HFFc6 (cell line): ENCODE measurements at regions not wholly inside any gene's neighbourhood (a gene's known extent, or its start where the extent isn't known, plus 50 kb on each side); places are given as distances from the start of the nearest gene placed in this dataset.

Experiments
- DNase-seq: peaks from one replicate; pipeline ENCODE4 v3.0.0-alpha.2; 2018
- H3K27ac Mint-ChIP-seq: 2 replicates; pipeline ENCODE4 v1.8.0; 2020; ENCODE audit warnings: mild to moderate bottlenecking, mixed read lengths
- H3K27me3 Mint-ChIP-seq: 2 replicates; pipeline ENCODE4 v1.8.0; 2021; ENCODE audit warnings: mild to moderate bottlenecking, moderate library complexity, mixed read lengths; ENCODE audit not compliant: insufficient read depth
- H3K36me3 Mint-ChIP-seq: 2 replicates; pipeline ENCODE4 v1.8.0; 2021; ENCODE audit warnings: low read depth, mixed read lengths
- H3K4me1 Mint-ChIP-seq: 2 replicates; pipeline ENCODE4 v1.8.0; 2020; ENCODE audit warnings: low read depth, mixed read lengths
- H3K4me3 Mint-ChIP-seq: 2 replicates; pipeline ENCODE4 v1.8.0; 2020; ENCODE audit warnings: mild to moderate bottlenecking, moderate library complexity, mixed read lengths
- H3K9me3 Mint-ChIP-seq: 2 replicates; pipeline ENCODE4 v1.8.0; 2020; ENCODE audit warnings: mild to moderate bottlenecking, mixed read lengths
- CTCF ChIP-seq: fragments of 200-600 bp; sonication (generic); IDR thresholded peaks from 2 replicates; pipeline ENCODE4 v1.5.0; 2021; ENCODE audit warnings: antibody characterized with exemption, mild to moderate bottlenecking

DNA sequence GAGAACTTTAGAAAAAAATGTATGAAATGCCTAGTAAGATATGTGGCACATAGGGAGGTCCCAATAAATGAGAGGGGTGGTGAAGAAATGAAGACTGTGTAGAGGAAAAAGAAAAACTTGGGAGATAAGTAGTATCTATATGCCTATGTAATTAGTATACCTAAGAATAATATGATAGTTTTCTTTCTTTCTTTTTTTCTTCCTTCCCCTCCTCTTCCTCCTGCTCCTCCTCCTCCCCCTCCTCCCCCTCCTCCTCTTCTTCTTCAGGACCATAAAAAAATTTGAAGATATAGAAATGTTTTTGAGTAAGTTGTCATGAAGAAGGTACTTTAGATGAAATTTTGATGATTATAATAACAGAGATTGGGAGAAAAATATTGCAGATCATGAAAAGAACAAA lies 857.4 kb downstream of the MAT2B start:
- no peak for TF ChIP-seq CTCF
- Mint-ChIP-seq H3K4me3 (no peak overlapping the region), H3K4me1 (no peaks in the 10 kb centered on the region), H3K27me3 (no peaks in the 10 kb centered on the region), H3K9me3 (peaks cover 27% of the 10 kb centered on the region), H3K36me3 (no peaks in the 10 kb centered on the region), H3K27ac (no peak overlapping the region)
- DNase-seq = no peak

DNA sequence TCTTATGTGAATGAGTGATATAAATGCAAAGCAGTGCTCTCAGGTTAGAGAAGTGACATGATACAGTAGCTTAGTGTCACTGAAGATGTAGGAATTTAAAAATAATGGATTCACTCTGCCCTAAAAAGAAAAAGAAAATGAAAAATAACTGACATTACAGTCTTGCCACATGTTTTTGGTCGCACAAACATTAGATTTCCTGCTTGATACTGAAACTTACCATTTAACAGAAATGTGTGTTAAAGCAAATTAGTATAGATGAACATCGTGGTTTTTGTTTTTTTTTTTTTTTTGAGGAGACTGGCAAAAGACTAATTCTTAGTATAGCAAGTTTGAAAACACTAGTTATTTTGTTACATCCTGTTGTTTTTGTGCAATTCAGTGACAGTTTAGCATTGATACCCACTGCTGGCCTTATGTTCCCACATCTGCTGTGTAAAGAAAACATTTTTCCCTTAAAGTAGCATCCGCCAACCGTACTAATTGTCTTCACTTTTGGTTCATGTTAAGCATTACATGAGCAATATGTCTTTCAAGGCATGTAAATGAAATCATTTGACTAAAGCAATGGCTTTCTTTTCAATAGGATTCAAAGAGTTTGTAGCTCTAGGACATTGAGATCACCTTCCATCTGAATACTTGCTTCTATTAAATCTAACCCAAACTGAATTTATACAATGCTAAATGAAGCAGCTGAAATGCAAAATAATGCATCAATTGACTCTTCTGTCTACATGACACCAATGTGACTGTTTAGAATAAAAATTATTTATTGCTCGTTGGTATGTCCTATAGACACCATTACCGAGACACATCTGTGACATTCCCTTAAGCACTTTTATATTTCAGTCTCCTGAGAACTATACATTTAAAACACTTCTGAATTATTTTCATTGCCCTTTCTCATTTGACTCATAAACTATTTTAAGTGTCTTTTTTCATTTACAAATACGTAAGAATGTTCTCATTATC lies 859.1 kb downstream of the MAT2B start:
- Mint-ChIP-seq H3K27ac (no peak overlapping the region), H3K9me3 (peaks cover 32% of the 10 kb centered on the region), H3K36me3 (no peaks in the 10 kb centered on the region), H3K27me3 (no peaks in the 10 kb centered on the region), H3K4me1 (no peaks in the 10 kb centered on the region), H3K4me3 (no peak overlapping the region)
- TF ChIP-seq CTCF = no peak
- DNase-seq = no peak

- Mint-ChIP-seq H3K4me3 (no peak overlapping the region), H3K27ac (no peak overlapping the region), H3K27me3 (no peaks in the 10 kb centered on the region), H3K4me1 (no peaks in the 10 kb centered on the region), H3K36me3 (no peaks in the 10 kb centered on the region), H3K9me3 (peaks cover 20% of the 10 kb centered on the region)
- TF ChIP-seq CTCF = no peak
- DNase-seq = no peak
Observed at GRCh38 chr5:164370841-164371240, 865.4 kb downstream of the MAT2B start.

GRCh38 chr5:164372892-164373291 lies 867.5 kb downstream of the MAT2B start:
- no peak overlapping the region for H3K4me3 Mint-ChIP-seq
- H3K27ac Mint-ChIP-seq = no peak overlapping the region
- no peaks in the 10 kb centered on the region for H3K27me3 Mint-ChIP-seq
- TF ChIP-seq CTCF = no peak
- no peak for DNase-seq
- H3K9me3 Mint-ChIP-seq = peaks cover 7% of the 10 kb centered on the region; the same call in 1 of the 2 replicates
- H3K36me3 Mint-ChIP-seq = no peaks in the 10 kb centered on the region
- H3K4me1 Mint-ChIP-seq = no peaks in the 10 kb centered on the region

DNA sequence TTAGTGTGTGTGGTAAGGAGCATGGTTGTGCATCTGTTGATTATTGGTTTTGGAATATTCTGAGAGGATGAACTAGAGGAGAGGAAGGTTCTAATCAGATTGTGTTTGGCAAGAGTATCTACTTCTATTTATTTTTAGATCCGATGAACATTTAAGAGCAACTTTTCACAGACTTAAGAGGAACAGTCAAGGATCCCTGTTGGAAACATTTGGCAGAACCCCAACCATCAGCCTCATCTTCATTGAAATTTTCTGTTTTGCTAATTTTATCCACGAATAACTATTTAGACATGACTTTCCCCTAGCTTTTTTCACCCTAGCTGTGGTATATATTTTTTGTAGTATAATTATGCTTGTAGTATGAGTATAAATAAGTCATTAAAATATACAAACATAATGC lies 868.5 kb downstream of the MAT2B start:
- no peak overlapping the region for H3K27ac Mint-ChIP-seq
- H3K4me1 Mint-ChIP-seq = no peaks in the 10 kb centered on the region
- no peak overlapping the region for H3K4me3 Mint-ChIP-seq
- no peak for TF ChIP-seq CTCF
- H3K27me3 Mint-ChIP-seq = no peaks in the 10 kb centered on the region
- peaks cover under 1% of the 10 kb centered on the region for H3K9me3 Mint-ChIP-seq
- no peaks in the 10 kb centered on the region for H3K36me3 Mint-ChIP-seq
- no peak for DNase-seq
